Fibroblast of skin of back (primary cell): ENCODE measurements at regions not wholly inside any gene's neighbourhood (a gene's known extent, or its start where the extent isn't known, plus 50 kb on each side); places are given as distances from the start of the nearest gene placed in this dataset.
"Not testable (repeated sequence)": the region's sequence is repeated elsewhere in the genome, so short reads cannot be mapped to it uniquely, and the experiment has no call there.

ENCODE experiments used
- DNase-seq: peaks from one replicate; pipeline ENCODE4 v3.0.0-alpha.2; 2013

DNA sequence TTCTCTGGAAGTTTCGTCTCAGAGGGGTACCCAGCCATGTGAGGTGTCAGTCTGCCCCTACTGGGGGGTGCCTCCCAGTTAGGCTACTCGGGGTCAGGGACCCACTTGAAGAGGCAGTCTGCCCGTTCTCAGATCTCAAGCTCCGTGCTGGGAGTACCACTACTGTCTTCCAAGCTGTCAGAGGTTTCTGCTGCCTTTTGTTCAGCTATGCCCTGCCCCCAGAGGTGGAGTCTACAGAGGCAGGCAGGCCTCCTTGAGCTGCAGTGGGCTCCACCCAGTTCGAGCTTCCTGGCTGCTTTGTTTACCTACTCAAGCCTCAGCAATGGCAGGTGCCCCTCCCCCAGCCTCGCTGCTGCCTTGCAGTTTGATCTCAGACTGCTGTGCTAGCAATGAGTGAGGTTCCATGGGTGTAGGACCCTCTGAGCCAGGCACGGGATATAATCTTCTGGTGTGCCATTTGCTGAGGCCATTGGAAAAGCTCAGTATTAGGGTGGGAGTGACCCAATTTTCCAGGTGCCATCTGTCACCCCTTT lies 71.0 kb upstream of the SH3GLB1 start:
- DNase-seq = not testable (repeated sequence)

DNA sequence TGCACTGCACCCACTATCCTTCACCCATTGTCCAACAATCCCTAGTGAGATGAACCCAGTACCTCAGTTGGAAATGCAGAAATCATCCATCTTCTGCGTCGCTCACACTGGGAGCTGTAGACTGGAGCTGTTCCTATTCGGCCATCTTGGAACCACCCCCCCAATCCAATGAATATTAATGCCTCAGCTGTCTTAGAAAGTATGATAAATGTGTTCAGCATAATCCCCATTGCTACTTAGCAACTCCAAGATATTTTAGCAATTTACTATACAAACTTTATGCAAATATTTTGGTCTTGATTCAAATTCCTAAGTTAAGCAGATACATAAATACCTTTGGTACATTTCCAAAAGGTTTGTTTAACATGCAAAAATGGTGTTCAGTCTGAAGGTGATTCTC lies 70.5 kb upstream of the SH3GLB1 start:
- no peak for DNase-seq

DNA sequence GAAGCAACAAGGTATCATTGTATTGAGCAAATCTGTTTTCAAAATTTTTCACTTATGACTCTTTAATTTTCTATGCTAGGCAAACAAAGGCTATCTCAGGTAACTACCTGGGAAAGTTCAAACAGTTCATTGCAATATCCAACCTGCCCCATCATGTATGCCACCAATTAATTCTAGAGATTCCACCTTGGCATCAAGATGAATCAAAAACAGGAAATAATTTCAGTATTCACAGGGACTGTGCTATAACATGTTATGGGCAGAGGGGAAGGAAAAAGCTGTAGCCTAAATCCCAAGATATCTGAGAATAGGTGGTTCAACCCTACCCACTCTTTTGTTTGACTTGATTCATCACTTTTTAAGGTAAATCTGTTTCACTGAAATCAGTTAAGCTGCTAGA lies 67.5 kb upstream of the SH3GLB1 start:
- DNase-seq = no peak

DNA sequence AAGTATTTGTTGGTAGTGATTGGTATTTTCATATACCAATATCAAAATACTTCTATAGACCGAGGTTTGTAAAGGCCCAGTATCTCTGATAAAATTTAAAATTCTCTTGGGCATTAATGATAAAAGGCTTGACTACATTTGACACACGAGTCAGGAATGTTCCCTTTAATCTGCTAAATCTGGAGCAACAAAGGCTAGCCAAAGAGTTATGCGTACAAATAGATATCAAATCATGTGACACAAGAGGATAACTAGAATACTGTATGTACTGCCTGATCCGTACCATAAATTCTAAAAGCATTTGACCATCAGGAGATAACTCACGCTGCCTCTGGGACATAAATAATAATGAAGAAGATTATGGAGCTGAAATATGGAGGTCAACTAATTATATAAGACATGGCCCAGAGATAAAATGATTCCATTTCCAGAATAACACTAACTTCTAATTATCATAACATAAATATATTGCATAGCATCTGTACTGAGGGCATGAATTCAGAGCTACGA lies 64.2 kb upstream of the SH3GLB1 start:
- DNase-seq = no peak

DNA sequence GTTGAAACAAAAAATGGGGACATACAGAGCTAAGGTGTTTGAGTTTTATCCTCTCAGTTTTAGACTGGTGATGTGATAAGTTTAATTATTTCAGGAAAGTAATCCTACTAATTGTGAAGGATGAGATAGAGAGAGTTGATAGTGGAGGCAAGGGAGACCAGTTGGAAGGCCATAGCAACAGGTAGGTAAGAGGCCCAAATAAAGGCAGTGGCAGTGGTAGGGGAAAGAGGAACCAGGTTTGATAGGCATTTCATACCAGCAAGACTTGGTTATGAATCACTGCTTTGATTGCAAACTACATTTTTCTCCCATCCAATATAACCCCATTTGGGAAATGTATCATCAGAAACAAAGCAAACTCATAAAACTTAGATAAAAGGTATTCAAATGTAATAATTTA lies 63.1 kb upstream of the SH3GLB1 start:
- DNase-seq = no peak

DNA sequence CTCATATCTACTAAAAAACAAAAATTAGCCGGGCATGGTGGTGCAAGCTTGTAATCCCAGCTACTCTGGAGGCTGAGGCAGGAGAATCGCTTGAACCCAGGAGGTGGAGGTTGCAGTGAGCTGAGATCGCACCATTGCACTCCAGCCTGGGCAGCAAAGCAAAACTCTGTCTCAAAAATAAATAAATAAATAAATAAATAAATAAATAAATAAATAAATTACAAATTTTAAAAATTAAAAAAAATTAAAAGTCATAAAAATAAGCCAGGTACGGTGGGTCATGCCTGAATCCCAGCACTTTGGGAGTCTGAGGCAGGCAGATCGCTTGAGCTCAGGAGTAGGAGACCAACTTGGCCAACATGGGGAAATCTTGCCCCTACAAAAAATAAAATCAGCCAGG lies 59.7 kb upstream of the SH3GLB1 start:
- DNase-seq = not testable (repeated sequence)

DNA sequence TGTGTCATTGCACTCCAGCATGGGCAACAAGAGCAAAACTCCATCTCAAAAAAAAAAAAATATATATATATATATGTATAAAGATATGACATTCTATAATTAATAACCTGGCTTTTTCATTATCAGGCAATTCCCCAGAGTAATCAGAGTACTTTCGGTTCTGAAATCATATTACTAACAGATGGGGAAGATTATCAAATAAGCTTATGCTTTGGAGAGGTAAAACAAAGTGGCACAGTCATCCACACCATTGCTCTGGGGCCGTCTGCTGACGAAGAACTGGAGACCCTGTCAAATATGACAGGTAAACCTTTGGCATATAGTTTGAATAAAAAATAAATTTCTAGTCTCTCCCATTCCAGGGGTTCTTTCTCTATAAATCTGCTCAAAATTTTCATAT lies 58.5 kb upstream of the SH3GLB1 start:
- no peak for DNase-seq

DNA sequence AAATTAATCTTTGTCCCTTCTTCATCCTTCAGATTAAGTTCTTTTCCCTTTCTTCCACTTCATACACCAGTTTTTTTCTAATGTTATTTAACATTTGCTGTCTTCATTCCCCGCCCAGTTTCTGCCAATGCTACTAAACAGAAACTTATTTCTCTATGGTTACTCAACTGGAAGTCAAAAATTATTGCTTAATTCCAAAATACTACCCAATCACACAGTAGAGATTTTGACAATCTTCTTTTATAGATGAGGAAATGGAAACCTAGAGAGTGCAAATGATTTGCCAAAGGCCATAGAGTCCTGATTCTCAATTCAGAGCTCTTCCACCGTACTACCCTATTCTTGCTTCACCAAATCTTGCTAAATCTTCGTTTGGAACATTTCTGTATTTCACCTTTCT lies 58.1 kb upstream of the SH3GLB1 start:
- DNase-seq = no peak

DNA sequence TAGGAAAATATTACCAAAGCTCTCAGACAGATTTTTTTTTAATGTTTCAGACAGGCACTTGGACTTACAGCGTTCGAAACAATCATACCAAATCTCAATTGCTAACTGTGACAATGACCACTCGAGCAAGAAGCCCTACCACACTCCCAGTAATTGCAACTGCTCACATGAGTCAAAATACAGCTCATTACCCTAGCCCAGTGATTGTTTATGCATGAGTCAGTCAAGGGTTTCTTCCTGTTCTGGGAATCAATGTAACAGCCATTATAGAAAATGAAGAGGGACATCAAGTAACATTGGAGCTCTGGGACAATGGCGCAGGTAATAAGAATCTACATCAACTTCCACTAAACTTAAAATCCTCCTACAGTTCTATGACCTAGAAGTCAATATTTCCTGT lies 56.1 kb upstream of the SH3GLB1 start:
- peak; percentile 78 for DNase-seq

DNA sequence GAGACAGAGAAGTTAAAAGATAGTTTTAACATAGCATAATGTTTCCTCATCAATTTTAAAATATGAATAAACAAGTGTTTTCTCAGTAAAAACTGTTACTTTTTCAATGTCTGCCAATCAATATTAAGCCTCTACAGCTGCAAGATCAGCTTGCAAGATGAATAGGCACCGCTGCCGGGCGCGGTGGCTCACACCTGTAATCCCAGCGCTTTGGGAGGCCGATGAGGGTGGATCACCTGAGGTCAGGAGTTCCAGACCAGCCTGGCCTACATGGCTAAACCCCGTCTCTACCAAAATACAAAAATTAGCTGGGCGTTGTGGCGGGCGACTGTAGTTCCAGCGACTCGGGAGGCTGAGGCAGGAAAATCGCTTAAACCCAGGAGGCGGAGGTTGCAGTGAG lies 54.8 kb upstream of the SH3GLB1 start:
- DNase-seq = no peak

DNA sequence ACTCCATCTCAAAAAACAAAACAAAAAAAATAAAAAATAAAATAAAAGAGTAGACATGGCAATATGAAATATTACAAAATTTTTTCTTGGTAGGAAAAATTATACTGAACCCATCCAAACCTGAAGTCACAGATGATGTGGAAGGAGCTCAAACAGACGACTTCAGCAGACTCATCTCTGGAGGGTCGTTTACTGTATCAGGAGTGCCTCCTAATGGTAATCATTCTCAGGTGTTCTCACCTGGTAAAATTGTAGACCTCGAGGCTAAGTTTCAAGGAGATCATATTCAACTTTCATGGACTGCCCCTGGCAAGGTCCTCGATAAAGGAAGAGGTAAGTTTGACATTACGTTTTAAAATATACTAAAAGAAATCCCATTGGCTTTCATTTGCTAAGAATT lies 54.3 kb upstream of the SH3GLB1 start:
- DNase-seq = no peak
